ENCODE measurements at regions not wholly inside any gene's neighbourhood (a gene's known extent, or its start where the extent isn't known, plus 50 kb on each side); places are given as distances from the start of the nearest gene placed in this dataset.

DNA sequence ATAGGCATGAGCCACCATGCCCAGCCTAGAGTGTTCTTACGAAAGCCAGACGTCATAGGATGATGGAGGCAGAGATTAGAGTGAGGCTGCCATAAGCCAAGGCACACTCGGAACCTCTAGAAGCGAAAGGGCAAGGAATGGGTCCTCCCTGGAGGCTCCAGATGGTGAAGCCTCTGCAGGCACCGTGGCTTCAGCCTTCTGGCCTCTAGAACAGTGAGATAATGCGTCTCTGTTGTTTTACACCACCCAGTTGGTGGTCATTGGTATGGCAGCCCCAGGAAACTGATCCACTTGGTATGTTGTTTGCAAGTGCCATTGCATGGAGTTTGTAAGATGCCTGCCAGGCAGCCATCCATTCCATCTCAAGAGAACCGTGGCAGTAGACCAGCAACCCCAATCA is 791.0 kb downstream of the TBC1D22A start:
- TF ChIP-seq, protein P1, sequence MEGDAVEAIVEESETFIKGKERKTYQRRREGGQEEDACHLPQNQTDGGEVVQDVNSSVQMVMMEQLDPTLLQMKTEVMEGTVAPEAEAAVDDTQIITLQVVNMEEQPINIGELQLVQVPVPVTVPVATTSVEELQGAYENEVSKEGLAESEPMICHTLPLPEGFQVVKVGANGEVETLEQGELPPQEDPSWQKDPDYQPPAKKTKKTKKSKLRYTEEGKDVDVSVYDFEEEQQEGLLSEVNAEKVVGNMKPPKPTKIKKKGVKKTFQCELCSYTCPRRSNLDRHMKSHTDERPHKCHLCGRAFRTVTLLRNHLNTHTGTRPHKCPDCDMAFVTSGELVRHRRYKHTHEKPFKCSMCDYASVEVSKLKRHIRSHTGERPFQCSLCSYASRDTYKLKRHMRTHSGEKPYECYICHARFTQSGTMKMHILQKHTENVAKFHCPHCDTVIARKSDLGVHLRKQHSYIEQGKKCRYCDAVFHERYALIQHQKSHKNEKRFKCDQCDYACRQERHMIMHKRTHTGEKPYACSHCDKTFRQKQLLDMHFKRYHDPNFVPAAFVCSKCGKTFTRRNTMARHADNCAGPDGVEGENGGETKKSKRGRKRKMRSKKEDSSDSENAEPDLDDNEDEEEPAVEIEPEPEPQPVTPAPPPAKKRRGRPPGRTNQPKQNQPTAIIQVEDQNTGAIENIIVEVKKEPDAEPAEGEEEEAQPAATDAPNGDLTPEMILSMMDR (IDR thresholded peaks at IDR 0.05; ENCODE audit: insufficient read depth, low read length, poor library complexity, severe bottlenecking): no peak
- TF ChIP-seq EZH2phosphoT487 (conservative IDR thresholded peaks at IDR 0.05; ENCODE audit: low read length): no peak
